HCT116 (cell line): ENCODE measurements at regions not wholly inside any gene's neighbourhood (a gene's known extent, or its start where the extent isn't known, plus 50 kb on each side); places are given as distances from the start of the nearest gene placed in this dataset.

Source experiments
- ATAC-seq: fragments of 200-7000 bp; cut with Tn5 transposase; 2 replicates; pipeline ENCODE4 v1.9.1; 2020; ENCODE audit warnings: mild to moderate bottlenecking, moderate library complexity
- BruUV-seq: library from RNA; stranded (reverse); fragments of 400-500 nt; replicated peaks from 2 replicates; lab custom pipeline; 2021; lab: Mats Ljungman, UMichigan
- CTCF ChIA-PET: fragments of 300-600 bp; sonication (Branson Sonifier 250); formaldehyde crosslinking; loops from one replicate; lab custom pipeline; 2021; ENCODE audit warnings: antibody characterized with exemption; lab: Charles Lee
- POLR2A ChIA-PET: fragments of 300-600, 350-600 bp; sonication (Branson Sonifier 250); formaldehyde crosslinking; loops from one replicate; lab custom pipeline; 2021; ENCODE audit warnings: antibody characterized with exemption; lab: Charles Lee
- RAD21 ChIA-PET, 2 experiments: fragments of 300-600 bp; sonication (Branson Sonifier 250); formaldehyde crosslinking; loops; one replicate each; lab custom pipeline; 2023; ENCODE audit warnings: low total read pairs in 2 of 2; ENCODE audit not compliant: uncharacterized antibody in 2 of 2, unreplicated experiment in 2 of 2, low non-redundant PET in 1 of 2; lab: Charles Lee
- DNase-seq: peaks from one replicate; pipeline ENCODE4 v3.0.0-alpha.2; 2010; ENCODE audit warnings: low read depth, low spot score
- H2AFZ ChIP-seq: fragments of 200-600 bp; shearing (Covaris generic), sonication (generic); 2 replicates; pipeline ENCODE4 v1.6.1; 2017; ENCODE audit warnings: low read depth, mixed run types, mixed read lengths, antibody characterized with exemption, low read length; ENCODE audit not compliant: poor library complexity, severe bottlenecking
- H3K27ac ChIP-seq: 2 replicates; pipeline ENCODE4 v1.5.1; 2012; ENCODE audit warnings: low read depth, low read length
- H3K27me3 ChIP-seq: fragments of 200-600 bp; sonication (generic); 2 replicates; pipeline ENCODE4 v1.6.1; 2016; ENCODE audit warnings: mixed run types, low read length, mixed read lengths; ENCODE audit not compliant: insufficient read depth
- H3K36me3 ChIP-seq, 2 experiments: fragments of 200-500 bp in 1 of 2; fragments of 200-600 bp in 1 of 2; sonication (Bioruptor generic) in 1 of 2; sonication (generic) in 1 of 2; 2 replicates each; pipeline versions ENCODE4 v1.5.1 to v1.6.1; 2014 to 2016; ENCODE audit warnings: low read length in 2 of 2, inconsistent platforms in 1 of 2, mixed read lengths in 1 of 2, mixed run types in 1 of 2; ENCODE audit not compliant: insufficient read depth in 2 of 2, control insufficient read depth in 1 of 2
- H3K4me1 ChIP-seq, 2 experiments: fragments of 200-600 bp in 1 of 2; sonication (generic) in 1 of 2; 2 replicates each; pipeline versions ENCODE4 v1.5.1 to v1.6.1; 2012 to 2017; ENCODE audit warnings: low read length in 2 of 2, inconsistent platforms in 1 of 2, mild to moderate bottlenecking in 1 of 2, mixed read lengths in 1 of 2, mixed run types in 1 of 2, moderate library complexity in 1 of 2; ENCODE audit not compliant: insufficient read depth in 2 of 2, control insufficient read depth in 1 of 2
- H3K4me2 ChIP-seq: fragments of 200-600 bp; sonication (generic); 2 replicates; pipeline ENCODE4 v1.6.1; 2017; ENCODE audit warnings: mixed run types, low read length, mixed read lengths
- H3K4me3 ChIP-seq, 2 experiments: fragments of 200-600 bp in 1 of 2; sonication (generic) in 1 of 2; replicated peaks in 1 of 2; 2 replicates each; pipeline ENCODE4 v1.5.1; 2011 to 2016; ENCODE audit warnings: low read length in 2 of 2, control low read depth in 1 of 2, low read depth in 1 of 2, mild to moderate bottlenecking in 1 of 2, mixed read lengths in 1 of 2, mixed run types in 1 of 2
- H3K79me2 ChIP-seq: fragments of 200-600 bp; sonication (generic); 2 replicates; pipeline ENCODE4 v1.6.1; 2017; ENCODE audit warnings: mild to moderate bottlenecking, mixed run types, low read length, moderate library complexity, mixed read lengths; ENCODE audit not compliant: insufficient read depth
- H3K9ac ChIP-seq: fragments of 200-600 bp; sonication (generic); 2 replicates; pipeline ENCODE4 v1.6.1; 2016; ENCODE audit warnings: low read length, mixed read lengths
- H3K9me2 ChIP-seq: fragments of 200-600 bp; sonication (generic), shearing (Covaris generic); 2 replicates; pipeline ENCODE4 v1.6.1; 2017; ENCODE audit warnings: mixed run types, mild to moderate bottlenecking, moderate library complexity; ENCODE audit not compliant: insufficient read depth
- H3K9me3 ChIP-seq, 2 experiments: fragments of 200-500 bp in 1 of 2; fragments of 200-600 bp in 1 of 2; sonication (Bioruptor generic) in 1 of 2; sonication (generic) in 1 of 2; 2 replicates each; pipeline ENCODE4 v1.6.1; 2014 to 2017; ENCODE audit warnings: low read length in 2 of 2, mixed read lengths in 2 of 2, inconsistent platforms in 1 of 2, low read depth in 1 of 2, mild to moderate bottlenecking in 1 of 2, mixed run types in 1 of 2, moderate library complexity in 1 of 2; ENCODE audit not compliant: control insufficient read depth in 1 of 2, insufficient read depth in 1 of 2
- H4K20me1 ChIP-seq: fragments of 200-600 bp; sonication (generic), shearing (Covaris generic); 2 replicates; pipeline ENCODE4 v1.6.1; 2017; ENCODE audit warnings: mixed run types, mild to moderate bottlenecking, moderate library complexity; ENCODE audit not compliant: insufficient read depth
- CBX3 ChIP-seq: IDR thresholded peaks from 2 replicates; pipeline ENCODE4 v1.6.1; 2012; ENCODE audit warnings: low read depth
- EGR1 ChIP-seq: IDR thresholded peaks from 2 replicates; pipeline ENCODE4 v1.6.1; 2012; ENCODE audit warnings: low read depth
- ELF1 ChIP-seq: IDR thresholded peaks from 2 replicates; pipeline ENCODE4 v1.6.1; 2012; ENCODE audit warnings: low read depth, borderline replicate concordance
- EZH2 ChIP-seq: fragments of 200-600 bp; sonication (generic); IDR thresholded peaks from 2 replicates; pipeline ENCODE4 v1.6.1; 2017; ENCODE audit warnings: antibody characterized with exemption, mixed run types
- EZH2phosphoT487 ChIP-seq: fragments of 200-600 bp; IDR thresholded peaks from 2 replicates; pipeline ENCODE4 v1.6.1; 2018; ENCODE audit warnings: antibody characterized with exemption, borderline replicate concordance
- JUND ChIP-seq: IDR thresholded peaks from 2 replicates; pipeline ENCODE4 v1.6.1; 2012
- MAX ChIP-seq: IDR thresholded peaks from 2 replicates; pipeline ENCODE4 v1.6.1; 2012
- POLR2A ChIP-seq: IDR thresholded peaks from 2 replicates; pipeline ENCODE4 v1.7.0; 2011; ENCODE audit warnings: borderline replicate concordance; ENCODE audit not compliant: insufficient read depth, insufficient read length; ENCODE audit errors: extremely low read depth
- POLR2AphosphoS5 ChIP-seq: IDR thresholded peaks from 2 replicates; pipeline ENCODE4 v1.6.1; 2011; ENCODE audit warnings: mild to moderate bottlenecking, low read depth, low read length, moderate library complexity
- RAD21 ChIP-seq: IDR thresholded peaks from 2 replicates; pipeline ENCODE4 v1.6.1; 2012; ENCODE audit warnings: low read depth, mild to moderate bottlenecking
- SIN3A ChIP-seq: IDR thresholded peaks from 2 replicates; pipeline ENCODE4 v1.6.1; 2012; ENCODE audit warnings: low read depth
- SP1 ChIP-seq: IDR thresholded peaks from 2 replicates; pipeline ENCODE4 v1.6.1; 2012; ENCODE audit warnings: low read depth
- SRF ChIP-seq: IDR thresholded peaks from 2 replicates; pipeline ENCODE4 v1.6.1; 2012; ENCODE audit warnings: low read depth
- TCF7L2 ChIP-seq: IDR thresholded peaks from 2 replicates; pipeline ENCODE4 v1.7.0; 2011; ENCODE audit warnings: borderline replicate concordance, inconsistent platforms; ENCODE audit not compliant: insufficient read depth, insufficient read length; ENCODE audit errors: extremely low read depth
- YY1 ChIP-seq: IDR thresholded peaks from 2 replicates; pipeline ENCODE4 v1.6.1; 2011; ENCODE audit warnings: low read length, low read depth, moderate library complexity, mild to moderate bottlenecking; ENCODE audit not compliant: insufficient replicate concordance; ENCODE audit errors: extremely low read depth
- ZFX ChIP-seq: fragments of 450-650 bp; IDR thresholded peaks from 2 replicates; pipeline ENCODE4 v1.6.1; 2017
- ZNF274 ChIP-seq: fragments of 200-500 bp; sonication (Bioruptor generic); IDR thresholded peaks from 2 replicates; pipeline ENCODE4 v1.6.1; 2014; ENCODE audit warnings: mild to moderate bottlenecking, low read depth, low read length, inconsistent platforms
- intact Hi-C: fragments of 100-400 bp; cut with micrococcal nuclease; formaldehyde crosslinking; loops from 2 replicates; pipeline ENCODE4 v1.10.0; 2022
- TF ChIP-seq, protein P1 (sequence below): IDR thresholded peaks from 2 replicates; pipeline ENCODE4 v1.6.1; 2011; ENCODE audit warnings: mild to moderate bottlenecking, low read length, moderate library complexity; ENCODE audit not compliant: insufficient replicate concordance; ENCODE audit errors: extremely low read depth

- no peaks in the 10 kb centered on the region for H3K4me1 ChIP-seq
- no peaks in the 10 kb centered on the region for H3K79me2 ChIP-seq
- intact Hi-C loops = no loop called here
- H3K9me2 ChIP-seq = no peaks in the 10 kb centered on the region
- CTCF ChIA-PET = no interaction called here
- no peaks in the 10 kb centered on the region for H4K20me1 ChIP-seq
- H3K27me3 ChIP-seq = no peaks in the 10 kb centered on the region
- H3K36me3 ChIP-seq = no peaks in the 10 kb centered on the region
- H3K9me3 ChIP-seq = peaks cover 3 to 11% of the 10 kb centered on the region in 2 experiments; a peak in 1 of 4 replicates
- ATAC-seq (no peak), DNase-seq (no peak)
- TF ChIP-seq CBX3 (no peak), ZNF274 (no peak)
- no peak overlapping the region for H3K4me2 ChIP-seq
- H3K4me3 ChIP-seq = no peak overlapping the region
- no peak overlapping the region for H2AFZ ChIP-seq
- no TSS peak for BruUV-seq
- POLR2A ChIA-PET = no interaction called here
- RAD21 ChIA-PET = no interaction called here
- H3K9ac ChIP-seq = no peak overlapping the region
- no peak overlapping the region for H3K27ac ChIP-seq
Observed at GRCh38 chr6:141406761-141407160, 726.0 kb upstream of the GJE1 start.

- intact Hi-C loops = loop anchor here (5.0 kb wide), 1 partner anchor 1573 kb away; no protein-coding TSS in a partner anchor
- RAD21 ChIA-PET = no interaction called here
- H3K4me2 ChIP-seq = no peak overlapping the region
- H3K27ac ChIP-seq = no peak overlapping the region
- H3K4me3 ChIP-seq = no peak overlapping the region
- H3K36me3 ChIP-seq = no peaks in the 10 kb centered on the region
- DNase-seq (no peak), ATAC-seq (no peak)
- H3K9me2 ChIP-seq = no peaks in the 10 kb centered on the region
- POLR2A ChIA-PET = no interaction called here
- CTCF ChIA-PET = no interaction called here
- no peaks in the 10 kb centered on the region for H3K27me3 ChIP-seq
- H3K4me1 ChIP-seq = no peaks in the 10 kb centered on the region
- no peaks in the 10 kb centered on the region for H4K20me1 ChIP-seq
- no peak overlapping the region for H2AFZ ChIP-seq
- H3K9ac ChIP-seq = no peak overlapping the region
- no peaks in the 10 kb centered on the region for H3K79me2 ChIP-seq
- no TSS peak for BruUV-seq
- H3K9me3 ChIP-seq = 0 out of 4 replicates have a peak, but pooled peaks cover 0 to 3% of the 10 kb centered on the region in 2 experiments
- TF ChIP-seq SP1 (no peak), YY1 (no peak), POLR2AphosphoS5 (no peak), SIN3A (no peak), SRF (no peak), EGR1 (no peak), EZH2phosphoT487 (no peak), ZFX (no peak), JUND (no peak), POLR2A (no peak), CBX3 (no peak), ELF1 (no peak), RAD21 (no peak), TCF7L2 (no peak), EZH2 (no peak), MAX (no peak)
- TF ChIP-seq, protein P1, sequence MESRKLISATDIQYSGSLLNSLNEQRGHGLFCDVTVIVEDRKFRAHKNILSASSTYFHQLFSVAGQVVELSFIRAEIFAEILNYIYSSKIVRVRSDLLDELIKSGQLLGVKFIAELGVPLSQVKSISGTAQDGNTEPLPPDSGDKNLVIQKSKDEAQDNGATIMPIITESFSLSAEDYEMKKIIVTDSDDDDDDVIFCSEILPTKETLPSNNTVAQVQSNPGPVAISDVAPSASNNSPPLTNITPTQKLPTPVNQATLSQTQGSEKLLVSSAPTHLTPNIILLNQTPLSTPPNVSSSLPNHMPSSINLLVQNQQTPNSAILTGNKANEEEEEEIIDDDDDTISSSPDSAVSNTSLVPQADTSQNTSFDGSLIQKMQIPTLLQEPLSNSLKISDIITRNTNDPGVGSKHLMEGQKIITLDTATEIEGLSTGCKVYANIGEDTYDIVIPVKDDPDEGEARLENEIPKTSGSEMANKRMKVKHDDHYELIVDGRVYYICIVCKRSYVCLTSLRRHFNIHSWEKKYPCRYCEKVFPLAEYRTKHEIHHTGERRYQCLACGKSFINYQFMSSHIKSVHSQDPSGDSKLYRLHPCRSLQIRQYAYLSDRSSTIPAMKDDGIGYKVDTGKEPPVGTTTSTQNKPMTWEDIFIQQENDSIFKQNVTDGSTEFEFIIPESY = no peak
Observed at GRCh38 chr6:141403827-141404226, 728.9 kb upstream of the GJE1 start.
